OCI-LY3 (cell line): ENCODE measurements at regions not wholly inside any gene's neighbourhood (a gene's known extent, or its start where the extent isn't known, plus 50 kb on each side); places are given as distances from the start of the nearest gene placed in this dataset.

Experiments
- H2AFZ ChIP-seq: fragments of 200-600, 300-600 bp; shearing (Covaris generic); 2 replicates; pipeline ENCODE4 v1.6.0; 2014; ENCODE audit warnings: antibody characterized with exemption, low read depth, low read length
- H3K27ac ChIP-seq: fragments of 200-600, 300-600 bp; sonication (generic); 2 replicates; pipeline ENCODE4 v1.5.1; 2014; ENCODE audit warnings: mild to moderate bottlenecking, low read length, moderate library complexity, mixed read lengths
- H3K27me3 ChIP-seq: fragments of 200-600, 300-600 bp; sonication (generic); 2 replicates; pipeline ENCODE4 v1.6.1; 2014; ENCODE audit warnings: low read depth, low read length, mixed read lengths
- H3K36me3 ChIP-seq: fragments of 200-600, 300-600 bp; sonication (generic); replicated peaks from 2 replicates; pipeline ENCODE3; 2014; ENCODE audit warnings: low read depth, low read length, mixed read lengths
- H3K4me1 ChIP-seq: fragments of 300-600, 200-600 bp; sonication (generic); 2 replicates; pipeline ENCODE4 v1.6.1; 2014; ENCODE audit warnings: low read length, mixed read lengths
- H3K4me2 ChIP-seq: fragments of 200-600, 300-600 bp; sonication (generic); 2 replicates; pipeline ENCODE4 v1.6.1; 2014; ENCODE audit warnings: low read length, mixed read lengths
- H3K4me3 ChIP-seq: fragments of 300-600, 200-600 bp; sonication (generic); 2 replicates; pipeline ENCODE4 v1.5.1; 2014; ENCODE audit warnings: antibody characterized with exemption, mild to moderate bottlenecking, low read length, moderate library complexity
- H3K79me2 ChIP-seq: fragments of 300-600, 200-600 bp; shearing (Covaris generic); 2 replicates; pipeline ENCODE4 v1.6.1; 2014; ENCODE audit warnings: mild to moderate bottlenecking, low read length, mixed read lengths
- H3K9ac ChIP-seq: fragments of 300-600, 200-600 bp; shearing (Covaris generic); 2 replicates; pipeline ENCODE4 v1.6.0; 2014; ENCODE audit warnings: mild to moderate bottlenecking, low read length, moderate library complexity
- H3K9me3 ChIP-seq: fragments of 200-600, 300-600 bp; shearing (Covaris generic); 2 replicates; pipeline ENCODE4 v1.6.1; 2014; ENCODE audit warnings: low read length, mixed read lengths; ENCODE audit not compliant: insufficient read depth
- H4K20me1 ChIP-seq: fragments of 200-600, 300-600 bp; sonication (generic); 2 replicates; pipeline ENCODE4 v1.6.1; 2016; ENCODE audit warnings: low read length, mixed read lengths; ENCODE audit not compliant: insufficient read depth
- CTCF ChIP-seq: fragments of 200-600, 300-600 bp; sonication (generic); IDR thresholded peaks from 2 replicates; pipeline ENCODE4 v1.5.1; 2014; ENCODE audit warnings: antibody characterized with exemption, low read length, low read depth
- EZH2phosphoT487 ChIP-seq: fragments of 200-600 bp; shearing (Covaris generic); IDR thresholded peaks from 2 replicates; pipeline ENCODE4 v1.6.1; 2018; ENCODE audit warnings: antibody characterized with exemption, mixed run types, low read depth

GRCh38 chr4:96342196-96342595 is 502.3 kb downstream of the PDHA2 start:
- Histone ChIP-seq H3K4me2 (no peak overlapping the region), H3K9me3 (no peaks in the 10 kb centered on the region), H3K36me3 (no peaks in the 10 kb centered on the region), H3K79me2 (no peaks in the 10 kb centered on the region), H3K9ac (no peak overlapping the region), H3K4me3 (no peak overlapping the region), H3K27ac (no peak overlapping the region), H2AFZ (no peak overlapping the region), H4K20me1 (no peaks in the 10 kb centered on the region), H3K4me1 (no peaks in the 10 kb centered on the region), H3K27me3 (no peaks in the 10 kb centered on the region)
- TF ChIP-seq EZH2phosphoT487 (no peak), CTCF (no peak)

- Histone ChIP-seq H3K27ac (no peak overlapping the region), H3K4me2 (no peak overlapping the region), H3K36me3 (no peaks in the 10 kb centered on the region), H2AFZ (no peak overlapping the region), H3K4me3 (no peak overlapping the region), H3K4me1 (no peaks in the 10 kb centered on the region), H3K79me2 (no peaks in the 10 kb centered on the region), H3K27me3 (no peaks in the 10 kb centered on the region), H3K9me3 (no peaks in the 10 kb centered on the region), H4K20me1 (no peaks in the 10 kb centered on the region), H3K9ac (no peak overlapping the region)
- no peak for TF ChIP-seq CTCF
- no peak for TF ChIP-seq EZH2phosphoT487
Measured at GRCh38 chr4:96342790-96343455, 503.0 kb downstream of the PDHA2 start.

GRCh38 chr4:96343836-96344235 is 503.9 kb downstream of the PDHA2 start:
- no peak overlapping the region for H3K9ac ChIP-seq
- H3K9me3 ChIP-seq: no peaks in the 10 kb centered on the region
- no peaks in the 10 kb centered on the region for H4K20me1 ChIP-seq
- H3K4me1 ChIP-seq: no peaks in the 10 kb centered on the region
- H3K27ac ChIP-seq: no peak overlapping the region
- no peak overlapping the region for H3K4me2 ChIP-seq
- no peak overlapping the region for H3K4me3 ChIP-seq
- H3K27me3 ChIP-seq: no peaks in the 10 kb centered on the region
- H2AFZ ChIP-seq: no peak overlapping the region
- no peaks in the 10 kb centered on the region for H3K79me2 ChIP-seq
- H3K36me3 ChIP-seq: no peaks in the 10 kb centered on the region
- no peak for TF ChIP-seq CTCF
- TF ChIP-seq EZH2phosphoT487: no peak

DNA sequence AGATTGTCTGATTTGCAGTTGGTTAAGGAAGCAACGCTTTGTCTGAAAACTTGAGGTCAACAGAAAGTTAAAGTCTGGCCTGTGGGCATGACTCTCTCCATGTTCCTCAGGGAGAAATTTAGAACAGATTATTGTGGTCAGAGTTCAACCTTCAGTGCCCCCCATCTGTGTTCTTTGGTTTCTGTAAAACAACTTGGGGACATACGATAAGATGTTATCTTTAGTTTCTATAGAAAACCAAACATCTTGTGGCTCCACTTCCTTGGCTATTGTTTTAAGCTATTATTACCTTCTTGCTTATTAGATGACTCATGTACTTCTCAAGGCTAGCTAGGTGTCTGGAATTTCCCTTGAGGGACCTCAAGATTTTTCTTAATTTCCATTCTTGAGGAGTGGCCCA is 507.7 kb downstream of the PDHA2 start:
- Histone ChIP-seq H3K36me3 (no peaks in the 10 kb centered on the region), H3K9ac (no peak overlapping the region), H4K20me1 (no peaks in the 10 kb centered on the region), H3K79me2 (no peaks in the 10 kb centered on the region), H3K27me3 (no peaks in the 10 kb centered on the region), H2AFZ (no peak overlapping the region), H3K27ac (no peak overlapping the region), H3K4me2 (no peak overlapping the region), H3K4me1 (no peaks in the 10 kb centered on the region), H3K9me3 (no peaks in the 10 kb centered on the region), H3K4me3 (no peak overlapping the region)
- no peak for TF ChIP-seq EZH2phosphoT487
- TF ChIP-seq CTCF: no peak
